ENCODE measurements at regions not wholly inside any gene's neighbourhood (a gene's known extent, or its start where the extent isn't known, plus 50 kb on each side); places are given as distances from the start of the nearest gene placed in this dataset.

DNA sequence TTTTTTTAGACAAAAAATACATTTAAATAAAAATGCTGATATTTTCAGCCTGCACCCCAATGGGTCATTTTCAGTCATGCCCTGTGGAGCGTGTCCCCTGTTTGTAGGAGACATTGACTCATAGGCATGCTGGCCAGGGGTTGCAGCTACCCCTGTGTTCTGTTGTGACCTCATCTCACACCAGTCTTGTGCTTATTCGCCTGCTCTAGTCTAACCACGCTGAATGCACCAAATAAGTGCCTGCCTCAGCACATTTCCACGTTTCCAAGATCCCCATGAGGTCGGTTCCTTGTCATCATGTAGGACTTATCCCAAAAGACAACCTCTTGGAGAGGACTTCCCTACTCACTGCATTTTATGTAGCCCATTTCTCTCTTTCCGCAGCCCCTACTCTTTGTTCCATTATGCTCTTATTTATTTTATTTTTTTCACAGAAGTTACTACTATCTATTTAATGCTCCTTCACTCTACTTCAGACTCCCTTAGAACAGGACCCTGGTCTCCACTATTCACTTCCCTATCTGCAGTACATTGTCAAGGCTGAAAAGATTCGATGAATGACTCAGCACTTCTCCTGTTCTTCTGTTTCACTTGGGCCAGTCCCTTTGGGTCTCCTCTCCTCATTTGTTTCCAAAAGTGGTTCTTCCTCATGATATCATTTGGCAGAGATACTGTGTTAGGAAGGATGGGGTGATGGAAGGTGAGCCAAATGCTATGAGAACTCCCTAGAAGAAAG is 109.7 kb downstream of the MSL3 start:
- TF ChIP-seq, protein P1, sequence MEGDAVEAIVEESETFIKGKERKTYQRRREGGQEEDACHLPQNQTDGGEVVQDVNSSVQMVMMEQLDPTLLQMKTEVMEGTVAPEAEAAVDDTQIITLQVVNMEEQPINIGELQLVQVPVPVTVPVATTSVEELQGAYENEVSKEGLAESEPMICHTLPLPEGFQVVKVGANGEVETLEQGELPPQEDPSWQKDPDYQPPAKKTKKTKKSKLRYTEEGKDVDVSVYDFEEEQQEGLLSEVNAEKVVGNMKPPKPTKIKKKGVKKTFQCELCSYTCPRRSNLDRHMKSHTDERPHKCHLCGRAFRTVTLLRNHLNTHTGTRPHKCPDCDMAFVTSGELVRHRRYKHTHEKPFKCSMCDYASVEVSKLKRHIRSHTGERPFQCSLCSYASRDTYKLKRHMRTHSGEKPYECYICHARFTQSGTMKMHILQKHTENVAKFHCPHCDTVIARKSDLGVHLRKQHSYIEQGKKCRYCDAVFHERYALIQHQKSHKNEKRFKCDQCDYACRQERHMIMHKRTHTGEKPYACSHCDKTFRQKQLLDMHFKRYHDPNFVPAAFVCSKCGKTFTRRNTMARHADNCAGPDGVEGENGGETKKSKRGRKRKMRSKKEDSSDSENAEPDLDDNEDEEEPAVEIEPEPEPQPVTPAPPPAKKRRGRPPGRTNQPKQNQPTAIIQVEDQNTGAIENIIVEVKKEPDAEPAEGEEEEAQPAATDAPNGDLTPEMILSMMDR (conservative IDR thresholded peaks at IDR 0.05 in 1 of 2, IDR thresholded peaks at IDR 0.05 in 1 of 2; ENCODE audit: low read depth in 1 of 2, low read length in 2 of 2), result no peak
- TF ChIP-seq EZH2 (IDR thresholded peaks at IDR 0.05; ENCODE audit: low read length, missing control alignments), result no peak

Measured in fibroblast of lung (primary cell).